Kasumi-1 (cell line): ENCODE measurements at regions not wholly inside any gene's neighbourhood (a gene's known extent, or its start where the extent isn't known, plus 50 kb on each side); places are given as distances from the start of the nearest gene placed in this dataset.
"Not testable (repeated sequence)": the region's sequence is repeated elsewhere in the genome, so short reads cannot be mapped to it uniquely, and the experiment has no call there.

ENCODE experiments used
- DNase-seq, 2 experiments: peaks; one replicate each; lab custom pipeline; 2025; lab: John Stamatoyannopoulos, UW

DNA sequence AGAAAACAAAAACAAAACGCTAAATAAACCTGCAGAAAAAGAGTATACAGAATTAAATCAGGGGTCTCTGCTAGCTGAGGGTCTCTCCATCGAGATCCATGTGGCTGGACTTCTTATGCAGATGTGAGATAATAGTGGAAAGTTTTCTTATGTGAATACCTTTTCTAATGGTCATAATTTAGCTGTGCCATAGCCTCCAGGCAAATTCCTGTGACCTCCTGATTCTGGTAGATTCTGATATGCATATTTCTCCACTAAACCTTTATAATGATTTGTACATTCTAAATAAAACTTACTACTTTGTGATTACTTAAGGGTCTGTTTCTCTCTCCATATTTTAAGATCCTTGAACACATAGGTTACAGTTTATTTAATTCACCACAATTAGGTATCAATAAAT, 1002.6 kb downstream of the GALC start:
- no peak for DNase-seq

DNA sequence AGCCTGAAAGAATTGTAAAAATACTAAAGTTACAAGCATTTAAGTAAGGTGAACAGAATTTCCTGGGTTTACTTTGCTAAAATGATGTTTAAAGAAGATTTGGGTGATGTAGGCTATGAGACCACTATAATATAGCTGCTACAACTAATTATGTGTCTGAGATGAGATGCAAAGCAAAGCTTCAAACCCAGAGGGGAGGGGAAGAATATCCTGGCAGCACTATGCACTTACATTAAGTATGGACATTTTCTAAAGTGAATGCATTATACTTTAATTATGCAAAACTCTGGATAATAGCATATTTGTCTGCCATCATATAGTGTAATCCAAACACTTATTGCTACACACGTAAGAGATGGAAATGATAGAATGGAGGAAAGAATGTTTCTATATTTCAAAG, 1003.7 kb downstream of the GALC start:
- DNase-seq = no peak

DNA sequence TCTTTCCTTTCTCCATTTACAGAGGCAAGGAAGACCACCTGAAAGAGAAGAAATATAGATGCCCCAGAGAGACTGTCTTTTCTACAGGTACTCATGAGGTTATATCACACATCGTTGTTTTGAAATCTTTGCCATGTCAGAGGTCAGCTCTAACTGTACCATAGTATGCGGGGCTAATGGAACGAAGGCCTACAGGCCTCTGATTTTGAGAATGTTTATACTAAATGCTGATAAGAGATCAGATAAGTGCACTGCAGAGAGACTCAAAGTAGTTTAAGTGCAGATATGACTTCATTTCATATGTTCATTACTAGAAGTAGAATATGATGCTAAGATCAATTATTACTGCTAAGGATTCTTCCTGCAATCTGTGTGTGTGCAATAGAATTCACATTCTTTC, 1005.0 kb downstream of the GALC start:
- DNase-seq = no peak

DNA sequence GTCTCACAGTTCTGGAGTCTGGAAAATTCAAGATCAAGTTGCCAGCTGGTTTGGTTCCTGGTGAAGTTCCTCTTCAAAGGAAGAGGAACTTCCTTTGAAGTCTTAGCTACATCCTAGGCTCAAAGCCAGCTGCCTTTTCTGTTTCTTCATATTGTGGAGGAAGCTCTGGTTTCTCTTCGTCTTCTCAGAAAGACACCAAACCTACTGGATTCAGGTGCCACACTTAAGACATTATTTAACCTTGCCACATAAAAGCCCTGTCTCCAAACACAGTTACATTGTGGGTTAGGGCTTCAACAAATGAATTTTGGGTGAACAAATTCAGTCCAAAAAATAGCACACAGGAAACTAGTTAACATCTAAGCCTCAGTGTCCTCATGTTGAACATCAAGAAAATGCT, 1019.8 kb downstream of the GALC start:
- DNase-seq = peak; percentile 59 to 71

DNA sequence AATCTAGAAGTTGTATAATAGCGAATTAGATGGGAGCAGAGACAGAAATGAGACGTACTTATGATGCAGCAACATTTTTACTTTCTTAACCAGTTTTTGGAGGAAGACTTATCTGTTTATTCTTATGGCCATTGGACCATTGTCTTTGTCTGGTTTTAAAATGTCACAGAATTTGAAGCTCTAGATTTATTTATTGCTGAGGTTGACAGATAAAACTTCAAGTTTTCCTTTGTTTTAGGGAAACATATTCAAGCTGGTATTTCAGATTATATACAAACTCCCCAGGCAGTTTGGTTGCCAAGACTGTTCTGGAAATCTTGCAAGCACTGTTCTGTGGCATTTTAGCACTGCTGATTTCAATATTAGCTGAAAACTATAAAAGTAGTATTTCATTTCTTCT, 1021.7 kb downstream of the GALC start:
- DNase-seq = no peak

DNA sequence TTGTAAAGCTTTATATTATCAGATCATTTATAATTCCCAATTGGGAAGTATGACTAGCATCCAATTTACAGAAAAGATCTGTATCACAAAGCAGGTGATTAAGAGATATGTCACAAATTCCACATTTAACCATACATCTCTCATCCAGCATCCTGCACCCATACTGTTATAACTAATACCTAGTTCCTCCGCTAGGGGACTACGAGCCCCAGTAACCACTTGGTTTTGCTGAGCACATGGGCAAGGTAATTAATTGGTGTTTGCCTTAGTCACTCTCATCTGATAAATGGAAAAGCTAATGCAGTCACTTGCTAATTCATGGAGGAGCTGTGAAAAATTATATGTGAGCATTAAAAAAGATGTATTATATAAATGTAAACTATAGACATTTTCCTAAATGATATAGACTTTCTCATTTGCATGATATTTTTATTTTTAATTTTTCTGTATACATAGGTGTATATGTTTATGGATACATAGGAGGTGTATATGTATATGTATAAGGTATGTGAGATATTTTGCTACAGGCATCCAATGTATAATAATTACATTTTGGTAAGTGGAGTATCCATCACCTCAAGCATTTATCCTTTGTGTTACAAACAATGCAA, 1031.8 kb downstream of the GALC start:
- DNase-seq = no peak

DNA sequence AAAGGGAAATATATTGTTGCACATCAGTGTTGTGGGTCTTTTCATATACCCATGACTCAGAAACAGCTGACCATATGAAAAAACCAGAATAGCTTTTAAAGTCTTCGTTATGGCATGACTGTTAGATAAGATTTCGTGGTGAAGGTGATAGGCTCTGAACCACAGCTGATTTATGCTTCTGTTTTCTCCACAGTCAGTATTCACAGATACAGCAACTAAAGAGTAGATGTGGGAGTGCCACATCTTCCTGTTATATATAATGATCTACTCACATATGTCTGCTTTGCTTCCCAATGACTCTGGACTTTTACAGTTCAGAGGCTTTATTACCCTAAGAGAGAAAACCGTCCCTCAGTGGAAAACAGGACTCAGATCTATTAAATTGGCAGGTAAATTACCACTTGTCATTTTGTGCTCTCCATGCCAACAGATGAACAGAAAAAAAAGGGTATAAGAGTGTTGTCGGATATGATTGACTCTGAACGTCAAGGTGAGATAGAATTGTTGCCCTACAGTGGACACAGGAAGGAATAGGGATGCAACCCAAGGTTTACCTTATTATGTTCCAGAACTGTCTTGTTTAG, 1037.1 kb downstream of the GALC start:
- no peak for DNase-seq

DNA sequence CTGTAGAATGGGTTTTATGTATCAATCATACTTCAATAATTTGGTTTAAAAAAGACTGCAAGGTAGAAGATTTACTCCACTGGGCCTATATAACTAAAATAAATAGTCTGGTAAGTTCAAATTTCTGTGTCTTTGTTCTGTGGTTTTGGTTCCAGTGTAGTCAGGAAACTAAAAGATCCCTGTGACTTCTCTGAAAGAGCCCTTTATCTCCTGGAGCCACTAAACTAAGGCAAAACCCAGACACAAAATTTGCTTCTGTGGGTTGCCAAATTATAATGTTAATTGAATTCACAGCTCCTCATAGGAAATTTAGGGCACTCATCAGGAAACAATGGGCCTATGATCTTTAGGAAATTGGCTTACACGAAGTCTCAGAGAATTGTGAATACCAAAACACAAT, 1038.4 kb downstream of the GALC start:
- DNase-seq = no peak

DNA sequence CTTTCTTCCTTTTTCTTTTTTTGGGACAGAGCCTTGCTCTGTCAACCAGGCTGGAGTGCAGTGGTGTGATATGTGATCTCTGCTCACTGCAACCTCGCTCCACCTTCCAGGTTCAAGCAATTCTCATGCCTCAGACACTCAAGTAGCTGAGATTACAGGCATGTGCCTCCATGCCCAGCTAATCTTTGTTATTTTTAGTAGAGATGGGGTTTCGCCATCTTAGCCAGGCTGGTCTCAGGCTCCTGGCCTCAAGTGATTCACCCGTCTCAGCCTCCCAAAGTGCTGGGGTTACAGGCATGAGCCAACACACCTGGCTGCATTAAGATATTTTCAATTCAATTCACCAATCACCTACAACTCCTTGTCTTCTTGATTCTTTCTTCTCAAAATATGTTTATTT, 1046.5 kb downstream of the GALC start:
- DNase-seq = no peak

DNA sequence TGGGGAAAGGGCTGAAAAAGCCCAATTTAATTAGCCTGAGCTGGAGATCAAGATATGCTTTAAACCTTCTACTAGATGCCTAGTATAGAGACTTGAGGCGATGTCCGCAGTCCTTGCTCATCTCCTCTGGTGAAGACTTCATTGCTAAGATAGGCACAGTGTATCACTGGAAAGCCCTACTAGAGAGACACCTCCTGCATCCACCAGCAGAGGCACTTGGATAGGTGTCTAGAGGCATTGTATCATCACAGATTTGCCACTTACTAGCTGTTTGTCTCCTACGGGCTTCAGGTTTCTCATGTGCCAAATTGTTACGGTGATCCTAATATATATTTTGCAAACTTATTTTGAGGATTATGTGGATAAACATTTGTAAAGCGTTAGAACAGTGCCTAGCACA, 1048.5 kb downstream of the GALC start:
- no peak for DNase-seq

DNA sequence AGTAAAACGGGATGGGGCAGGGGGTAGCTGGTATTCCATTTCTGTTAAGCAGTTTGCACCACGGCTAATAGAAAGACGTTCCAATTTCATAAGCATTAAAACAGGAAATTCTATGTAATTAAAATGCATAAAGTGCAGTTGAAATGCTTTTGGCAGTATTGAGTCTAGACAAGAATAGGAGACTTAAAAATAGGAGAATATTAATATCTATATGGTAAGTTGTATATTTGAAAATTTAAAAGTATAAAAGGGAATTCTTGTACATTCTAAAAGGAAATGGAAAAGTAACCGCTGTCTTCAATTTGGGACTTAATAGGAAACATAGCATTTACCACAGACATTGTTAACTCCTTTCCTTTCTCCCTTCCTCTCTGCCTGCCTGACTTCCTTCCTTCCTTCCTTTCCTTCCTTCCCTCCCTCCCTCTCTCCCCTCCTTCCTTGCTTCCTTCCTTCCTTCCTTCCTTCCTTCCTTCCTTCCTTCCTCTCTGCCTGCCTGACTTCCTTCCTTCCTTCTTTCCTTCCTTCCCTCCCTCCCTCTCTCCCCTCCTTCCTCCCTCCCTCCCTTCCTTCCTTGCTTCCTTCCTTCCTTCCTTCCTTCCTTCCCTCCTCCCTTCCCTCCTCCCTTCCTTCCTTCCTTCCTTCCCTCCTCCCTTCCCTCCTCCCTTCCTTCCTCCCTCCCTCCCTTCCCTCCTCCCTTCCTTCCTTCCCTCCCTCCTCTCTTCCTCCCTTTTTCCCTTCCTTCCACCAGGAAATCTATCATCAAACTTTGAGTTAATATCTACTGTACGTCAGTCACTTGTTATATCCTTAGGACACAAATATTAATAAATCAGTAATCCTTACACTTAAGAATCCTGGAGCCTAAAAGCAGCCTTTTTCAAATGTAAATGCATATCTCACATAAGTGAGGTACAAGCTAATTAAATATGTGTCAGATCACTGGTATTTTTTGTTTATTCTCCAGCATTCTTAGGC, 1049.3 kb downstream of the GALC start:
- no peak for DNase-seq

DNA sequence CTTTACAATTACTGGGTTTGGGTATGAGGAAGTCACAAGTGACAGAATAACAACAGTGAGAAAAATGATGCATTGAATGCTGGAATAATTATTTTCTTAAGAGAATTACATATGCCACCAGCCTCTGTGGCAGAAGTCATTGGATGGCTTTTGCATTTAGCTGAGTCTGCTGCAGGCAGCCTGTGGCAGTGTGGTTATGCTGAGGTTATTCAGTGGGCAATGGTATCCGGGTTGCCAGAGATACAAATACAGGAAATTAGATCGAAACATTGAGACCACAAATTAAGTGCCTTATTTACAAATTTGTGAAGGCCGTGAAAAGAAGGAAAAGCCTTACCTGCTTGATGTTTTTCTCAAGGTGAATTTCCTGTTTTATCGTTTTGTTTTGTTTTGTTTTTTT, 1050.0 kb downstream of the GALC start:
- DNase-seq = no peak

DNA sequence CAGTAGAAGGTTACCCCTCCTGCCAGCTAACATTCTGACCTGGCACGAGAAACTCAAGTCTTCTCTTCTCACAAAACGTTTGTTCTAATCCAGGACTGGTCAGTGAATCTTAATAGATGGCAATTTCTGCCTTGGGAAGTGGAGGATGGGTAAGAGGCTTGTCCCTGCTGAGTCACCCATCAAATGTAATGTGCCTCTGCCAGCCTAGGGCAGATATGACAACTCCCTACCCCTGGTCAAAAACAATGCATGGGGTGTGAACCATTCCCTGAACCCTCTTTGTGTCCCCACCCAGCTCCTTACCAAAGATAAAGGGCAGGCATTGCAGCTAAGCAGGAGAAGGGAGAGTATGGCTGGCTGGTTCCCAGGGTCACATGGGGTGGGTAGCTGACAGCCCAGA, 1052.9 kb downstream of the GALC start:
- DNase-seq = no peak

DNA sequence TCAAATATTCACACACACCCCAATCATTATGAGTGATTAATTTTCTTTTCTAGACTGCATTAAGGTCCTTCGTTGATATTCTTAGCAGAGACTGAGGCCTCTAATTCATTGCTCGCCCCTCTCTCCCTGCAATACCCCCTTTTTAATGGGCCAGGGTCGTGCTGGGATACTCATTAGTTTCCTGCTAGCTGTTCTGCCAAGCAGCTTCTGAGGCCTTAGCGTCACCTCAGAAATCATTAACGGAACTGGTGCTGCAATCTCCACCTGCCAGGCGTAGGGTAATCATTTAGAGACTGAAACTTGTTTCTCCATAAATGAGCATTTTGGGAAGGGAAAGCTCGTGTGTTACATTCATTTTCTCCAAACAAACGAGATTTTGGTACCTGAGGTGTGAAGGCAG, 1054.7 kb downstream of the GALC start:
- no peak for DNase-seq

DNA sequence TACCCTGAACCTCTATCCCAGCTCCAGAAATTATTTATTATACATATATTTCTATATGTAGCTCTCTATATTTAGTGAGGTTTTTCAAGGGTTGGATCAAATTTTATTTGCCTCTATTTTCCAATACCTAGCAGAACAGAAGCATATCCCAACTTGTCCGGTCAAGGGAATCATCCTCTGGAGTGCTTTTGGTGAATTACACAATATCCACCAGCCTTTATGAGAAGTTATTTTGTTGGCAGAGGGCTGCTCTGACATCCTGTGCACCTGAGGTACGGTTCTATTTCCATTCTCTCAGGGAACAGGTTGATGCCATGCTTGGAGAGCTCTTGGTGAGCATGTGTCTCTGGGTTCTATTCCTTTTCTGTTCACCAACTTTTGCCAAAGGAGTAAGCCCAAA, 1056.4 kb downstream of the GALC start:
- DNase-seq = no peak

DNA sequence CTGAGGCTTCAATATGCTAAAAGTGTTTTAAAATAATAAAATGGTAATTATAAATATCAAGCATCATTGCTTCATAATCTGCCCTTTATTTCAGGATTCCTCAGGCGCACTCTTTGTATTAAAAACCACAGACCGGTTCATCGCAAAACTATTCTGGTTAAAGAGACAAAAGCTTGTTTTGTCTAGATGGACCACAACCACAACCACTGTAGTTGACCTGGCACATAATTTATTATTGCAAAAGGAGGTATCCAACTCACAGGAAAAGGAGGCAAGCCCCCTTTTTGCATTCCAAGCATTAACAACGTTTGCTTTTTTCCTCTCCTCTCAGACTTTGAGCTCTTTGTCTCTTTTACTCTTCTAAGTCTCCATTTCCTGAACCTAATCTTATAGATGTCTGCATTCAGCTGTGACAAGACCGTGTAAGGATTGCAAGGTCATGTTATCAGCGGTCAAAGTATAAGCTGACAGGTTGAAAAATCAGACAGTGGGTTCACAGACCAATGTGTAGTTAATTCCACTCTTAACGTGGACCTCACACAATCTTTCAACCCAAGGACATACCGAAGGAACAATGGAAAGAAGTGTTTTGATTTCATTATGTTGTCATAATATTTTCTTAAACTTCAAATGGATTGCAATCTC, 1057.6 kb downstream of the GALC start:
- DNase-seq = no peak

DNA sequence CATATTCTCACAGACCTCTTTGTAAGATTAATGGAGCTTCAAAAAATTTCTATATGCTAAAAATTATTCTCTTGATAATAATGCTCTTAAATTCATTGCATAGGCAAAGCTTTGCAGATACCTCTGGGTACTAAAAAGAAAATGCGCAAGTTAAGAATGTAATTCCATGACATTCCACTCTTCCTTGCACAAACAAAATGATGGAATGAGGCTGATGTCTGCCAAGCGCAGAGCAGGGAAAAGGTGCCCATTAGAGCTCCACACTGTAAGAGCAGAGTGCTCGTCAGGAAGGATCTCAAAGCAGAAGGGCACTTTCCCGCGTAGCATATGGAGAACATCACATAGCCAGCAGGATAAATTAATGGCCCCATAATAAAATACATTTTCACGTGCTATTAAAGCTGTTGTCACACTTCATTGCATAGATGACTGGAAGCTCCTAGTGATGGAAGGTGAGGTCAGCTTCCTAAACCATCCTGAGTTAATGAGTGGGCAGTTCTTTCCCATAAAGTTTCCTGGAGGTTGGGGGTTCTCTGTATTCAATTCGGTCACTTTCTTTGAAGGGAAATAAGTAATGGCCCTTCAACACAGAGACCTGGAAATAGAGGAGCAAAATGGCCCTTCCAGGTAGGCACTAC, 1058.9 kb downstream of the GALC start:
- DNase-seq = no peak

DNA sequence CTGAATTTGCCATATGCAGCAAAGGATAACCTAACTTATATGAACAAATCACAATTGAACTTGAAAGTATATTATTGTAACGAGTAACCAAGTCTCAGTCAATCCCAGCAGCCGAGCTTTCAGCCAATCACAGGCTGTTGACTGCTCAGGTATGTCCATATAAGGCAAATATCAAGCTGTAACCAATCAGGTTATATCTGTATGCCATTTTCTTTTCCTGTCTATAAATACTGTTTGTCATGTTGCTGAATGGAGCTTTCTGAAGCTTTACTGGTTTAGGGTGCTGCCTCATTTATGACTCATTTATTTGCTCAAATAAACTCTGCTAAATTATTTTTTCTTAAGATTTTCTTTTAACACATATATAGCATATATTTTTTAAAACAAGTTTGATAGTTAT, 1059.5 kb downstream of the GALC start:
- no peak for DNase-seq

DNA sequence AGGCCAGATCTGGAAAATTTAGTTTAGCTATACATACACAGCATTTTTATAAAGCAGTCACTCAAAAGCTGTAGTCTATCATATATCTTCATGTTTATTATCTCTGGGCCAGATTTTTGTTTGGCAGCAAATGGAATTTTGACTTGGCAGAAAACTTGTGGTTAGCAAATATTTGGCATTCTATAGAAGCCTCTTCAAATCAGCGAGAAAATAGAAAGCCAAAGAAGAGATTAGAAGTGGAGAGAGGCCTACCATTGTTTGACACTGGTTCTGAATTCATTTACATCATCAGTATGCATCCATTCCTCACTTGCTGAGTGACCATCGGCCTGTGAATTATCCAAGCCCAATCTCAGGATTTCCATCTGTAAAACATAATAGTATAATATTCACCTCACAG, 1077.6 kb downstream of the GALC start:
- no peak for DNase-seq

DNA sequence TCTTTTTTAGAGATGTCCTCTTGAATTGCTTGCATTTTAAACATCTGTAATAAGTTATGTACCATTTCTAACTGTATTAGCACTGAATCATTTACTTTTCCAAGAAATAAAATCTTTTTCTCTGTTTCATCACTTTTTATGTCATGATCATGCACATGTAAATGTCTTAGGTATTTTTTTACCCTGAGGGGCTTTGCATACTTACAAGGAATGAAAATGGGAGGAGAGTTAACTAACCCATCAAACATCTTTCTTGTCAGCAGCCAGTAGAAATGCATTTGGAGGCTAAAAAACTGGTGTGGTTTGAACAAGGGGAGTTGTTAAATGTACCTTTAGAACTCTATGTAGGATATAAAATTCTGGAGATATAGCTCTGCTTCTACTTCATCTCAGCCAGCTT, 1080.3 kb downstream of the GALC start:
- DNase-seq = no peak

DNA sequence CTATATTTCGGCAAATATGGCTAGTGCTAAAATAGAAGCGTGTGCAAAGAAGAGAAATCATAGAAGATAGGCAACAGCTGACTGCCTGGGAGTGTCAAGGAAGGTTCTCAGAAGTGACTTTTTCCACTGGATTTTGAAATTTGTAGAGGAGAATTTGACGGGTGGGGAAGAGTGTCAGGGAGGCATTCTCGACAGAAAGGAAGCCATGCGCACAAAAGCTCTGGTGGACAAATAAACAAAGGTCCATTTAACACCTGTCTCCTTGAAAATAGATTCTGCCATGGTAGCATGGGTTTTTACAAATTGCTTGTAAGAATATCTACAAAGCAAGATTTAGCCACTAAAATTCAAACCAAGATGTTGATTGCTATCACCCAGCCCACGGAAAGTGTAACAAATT, 1081.5 kb downstream of the GALC start:
- DNase-seq = no peak

DNA sequence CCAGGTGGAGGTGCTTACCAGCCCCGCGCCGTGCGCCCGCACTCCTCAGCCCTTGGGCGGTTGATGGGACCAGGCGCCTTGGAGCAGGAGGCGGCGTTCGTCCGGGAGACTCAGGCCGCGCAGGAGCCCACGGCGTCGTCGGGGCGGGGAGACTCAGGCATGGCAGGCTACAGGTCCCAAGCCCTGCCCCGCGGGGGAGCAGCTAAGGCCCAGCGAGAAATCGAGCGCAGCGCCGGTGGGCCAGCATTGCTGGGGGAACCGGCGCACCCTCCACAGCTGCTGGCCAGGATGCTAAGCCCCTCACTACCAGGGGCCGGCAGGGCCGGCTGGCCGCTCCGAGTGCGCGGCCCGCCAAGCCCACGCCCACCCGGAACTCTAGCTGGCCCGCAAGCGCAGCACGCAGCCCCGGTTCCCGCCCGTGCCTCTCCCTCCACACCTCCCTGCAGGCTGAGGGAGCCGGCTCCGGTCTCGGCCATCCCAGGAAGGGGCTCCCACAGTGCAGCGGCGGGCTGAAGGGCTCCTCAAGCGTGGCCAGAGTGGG, 1087.5 kb downstream of the GALC start:
- DNase-seq = not testable (repeated sequence)
